HUES64 (cell line): ENCODE measurements at regions not wholly inside any gene's neighbourhood (a gene's known extent, or its start where the extent isn't known, plus 50 kb on each side); places are given as distances from the start of the nearest gene placed in this dataset.
"Not testable (repeated sequence)": the region's sequence is repeated elsewhere in the genome, so short reads cannot be mapped to it uniquely, and the experiment has no call there.

ENCODE experiments used
- H3K27ac ChIP-seq: 2 replicates; pipeline ENCODE4 v1.7.0; 2013; ENCODE audit warnings: low read depth, low read length, inconsistent platforms
- H3K27me3 ChIP-seq: 2 replicates; pipeline ENCODE4 v1.6.1; 2013; ENCODE audit warnings: mild to moderate bottlenecking, low read length; ENCODE audit not compliant: insufficient read depth
- H3K36me3 ChIP-seq: 2 replicates; pipeline ENCODE4 v1.6.1; 2013; ENCODE audit warnings: mild to moderate bottlenecking, low read length; ENCODE audit not compliant: insufficient read depth
- H3K4me1 ChIP-seq: 2 replicates; pipeline ENCODE4 v1.6.1; 2013; ENCODE audit warnings: mild to moderate bottlenecking, low read length, moderate library complexity; ENCODE audit not compliant: insufficient read depth
- H3K4me3 ChIP-seq: 2 replicates; pipeline ENCODE4 v1.5.1; 2013; ENCODE audit warnings: mild to moderate bottlenecking, low read length, moderate library complexity
- H3K9ac ChIP-seq: 2 replicates; pipeline ENCODE4 v1.6.1; 2013; ENCODE audit warnings: mild to moderate bottlenecking, low read depth, low read length
- H3K9me3 ChIP-seq: 2 replicates; pipeline ENCODE4 v1.6.1; 2013; ENCODE audit warnings: low read depth, low read length; ENCODE audit not compliant: insufficient read depth
- WGBS: fragments of 150-250, 120-280 bp; methylation state at CpG from one replicate; pipeline ENCODE4 v1.1.7; 2013; ENCODE audit warnings: missing lambda C conversion rate; 5-methylcytosine and 5-hydroxymethylcytosine counted together

DNA sequence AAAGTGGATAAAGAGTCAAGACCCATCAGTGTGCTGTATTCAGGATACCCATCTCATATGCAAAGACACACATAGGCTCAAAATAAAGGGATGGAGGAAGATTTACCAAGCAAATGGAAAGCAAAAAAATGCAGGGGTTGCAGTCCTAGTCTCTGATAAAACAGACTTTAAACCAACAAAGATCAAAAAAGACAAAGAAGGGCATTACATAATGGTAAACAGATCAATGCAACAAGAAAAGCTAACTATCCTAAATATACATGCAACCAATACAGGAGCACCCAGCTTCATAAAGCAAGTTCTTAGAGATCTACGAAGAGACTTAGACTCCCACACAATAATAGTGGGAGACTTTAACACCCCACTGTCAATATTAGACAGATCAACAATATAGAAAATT lies 66.7 kb upstream of the LIPC start:
- H3K27me3 ChIP-seq, H3K9me3 ChIP-seq, H3K36me3 ChIP-seq, H3K4me1 ChIP-seq, H3K4me3 ChIP-seq, H3K27ac ChIP-seq, H3K9ac ChIP-seq: not testable (repeated sequence)
- WGBS, result 85% methylated on average over 1 of the region's 1 CpG

DNA sequence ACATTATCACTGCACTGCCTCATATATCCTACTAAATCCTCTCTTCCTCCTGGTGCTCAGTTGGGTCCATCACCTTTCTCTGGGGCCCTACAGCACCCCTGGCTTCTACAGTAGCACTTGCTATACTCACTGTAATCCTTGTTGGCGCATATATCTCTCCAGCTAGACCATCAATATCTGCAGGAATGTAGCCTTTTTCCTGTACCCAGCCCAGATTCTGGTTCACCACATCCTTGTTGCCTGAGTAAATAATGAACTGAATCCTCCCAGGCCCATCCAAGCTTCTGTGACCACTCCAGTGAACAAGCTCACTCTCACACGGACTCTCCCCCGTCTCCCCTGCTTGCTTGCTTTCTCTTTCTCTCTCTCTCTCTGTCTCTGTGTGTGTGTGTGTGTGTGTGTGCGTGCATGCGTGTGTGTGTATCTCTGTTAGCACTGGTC lies 62.5 kb upstream of the LIPC start:
- Histone ChIP-seq H3K9ac (no peak overlapping the region), H3K4me1 (no peaks in the 10 kb centered on the region), H3K9me3 (peaks cover 23% of the 10 kb centered on the region), H3K4me3 (no peak overlapping the region), H3K36me3 (no peaks in the 10 kb centered on the region), H3K27ac (no peak overlapping the region), H3K27me3 (no peaks in the 10 kb centered on the region)
- WGBS, result 87% methylated on average over 2 of the region's 5 CpGs

DNA sequence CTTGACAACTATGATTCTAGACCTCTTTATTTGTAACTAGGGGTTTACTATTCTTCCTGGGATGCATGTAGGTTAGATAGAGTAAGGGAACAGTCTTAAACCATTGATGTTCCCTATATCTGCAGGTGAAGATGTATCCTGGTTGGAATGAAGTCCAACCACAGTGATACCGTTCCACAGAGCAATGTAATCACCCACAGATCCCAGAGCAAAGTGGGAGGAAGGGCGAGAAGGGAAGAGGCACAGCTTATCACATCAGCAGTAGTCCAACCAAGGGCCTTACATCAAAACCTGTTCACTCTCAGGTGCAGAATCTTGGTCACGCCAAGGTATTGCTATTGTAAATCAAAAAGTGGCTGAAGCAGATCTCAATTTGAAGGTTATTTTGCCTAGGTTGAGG lies 61.8 kb upstream of the LIPC start:
- 92% methylated on average over 3 of the region's 3 CpGs for WGBS
- Histone ChIP-seq H3K36me3 (no peaks in the 10 kb centered on the region), H3K9me3 (peaks cover 23% of the 10 kb centered on the region), H3K27me3 (no peaks in the 10 kb centered on the region), H3K4me3 (no peak overlapping the region), H3K4me1 (no peaks in the 10 kb centered on the region), H3K27ac (no peak overlapping the region), H3K9ac (no peak overlapping the region)

DNA sequence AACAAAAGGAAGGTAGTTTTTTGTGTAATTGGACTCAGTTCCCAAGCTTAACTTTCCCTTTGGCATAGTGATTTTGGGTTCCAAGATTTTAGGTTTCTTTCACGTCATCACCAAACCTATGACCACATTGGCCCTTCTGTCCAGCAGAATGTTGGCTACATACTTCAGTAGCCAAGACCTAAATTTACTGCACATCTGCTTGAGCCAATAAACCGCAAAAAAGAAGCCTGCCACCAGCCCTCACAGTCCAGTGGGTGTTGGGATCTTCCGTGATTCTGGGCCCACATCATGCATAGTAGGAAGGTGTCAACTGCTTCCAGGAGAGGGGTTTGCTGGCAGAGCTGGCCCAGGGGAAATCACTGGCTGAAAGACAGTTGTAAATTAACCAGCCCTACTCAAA lies 57.6 kb upstream of the LIPC start:
- 91% methylated on average over 3 of the region's 3 CpGs for WGBS
- Histone ChIP-seq H3K27ac (no peak overlapping the region), H3K27me3 (no peaks in the 10 kb centered on the region), H3K9ac (no peak overlapping the region), H3K4me1 (no peaks in the 10 kb centered on the region), H3K9me3 (peaks cover 23% of the 10 kb centered on the region), H3K36me3 (no peaks in the 10 kb centered on the region), H3K4me3 (no peak overlapping the region)

DNA sequence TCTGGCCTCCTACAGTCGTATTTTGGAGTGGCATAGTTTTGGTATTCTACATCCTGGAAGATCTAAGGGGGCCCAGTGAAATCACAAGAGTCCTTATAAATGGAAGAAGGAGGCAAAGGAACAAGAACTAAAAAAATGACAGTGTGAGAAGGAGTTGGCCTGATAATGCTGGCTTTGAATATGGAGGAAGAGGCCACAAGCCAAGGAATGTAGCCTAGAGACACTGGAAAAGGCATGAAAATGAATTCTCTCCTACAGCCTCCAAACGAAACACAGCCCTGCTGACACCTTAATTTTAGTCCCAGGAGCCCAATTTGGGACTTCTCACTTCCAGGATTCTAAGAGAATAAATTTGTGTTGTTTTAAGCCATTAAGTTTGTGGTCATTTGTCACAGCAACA lies 54.6 kb upstream of the LIPC start:
- 87% methylated on average over 2 of the region's 2 CpGs for WGBS

DNA sequence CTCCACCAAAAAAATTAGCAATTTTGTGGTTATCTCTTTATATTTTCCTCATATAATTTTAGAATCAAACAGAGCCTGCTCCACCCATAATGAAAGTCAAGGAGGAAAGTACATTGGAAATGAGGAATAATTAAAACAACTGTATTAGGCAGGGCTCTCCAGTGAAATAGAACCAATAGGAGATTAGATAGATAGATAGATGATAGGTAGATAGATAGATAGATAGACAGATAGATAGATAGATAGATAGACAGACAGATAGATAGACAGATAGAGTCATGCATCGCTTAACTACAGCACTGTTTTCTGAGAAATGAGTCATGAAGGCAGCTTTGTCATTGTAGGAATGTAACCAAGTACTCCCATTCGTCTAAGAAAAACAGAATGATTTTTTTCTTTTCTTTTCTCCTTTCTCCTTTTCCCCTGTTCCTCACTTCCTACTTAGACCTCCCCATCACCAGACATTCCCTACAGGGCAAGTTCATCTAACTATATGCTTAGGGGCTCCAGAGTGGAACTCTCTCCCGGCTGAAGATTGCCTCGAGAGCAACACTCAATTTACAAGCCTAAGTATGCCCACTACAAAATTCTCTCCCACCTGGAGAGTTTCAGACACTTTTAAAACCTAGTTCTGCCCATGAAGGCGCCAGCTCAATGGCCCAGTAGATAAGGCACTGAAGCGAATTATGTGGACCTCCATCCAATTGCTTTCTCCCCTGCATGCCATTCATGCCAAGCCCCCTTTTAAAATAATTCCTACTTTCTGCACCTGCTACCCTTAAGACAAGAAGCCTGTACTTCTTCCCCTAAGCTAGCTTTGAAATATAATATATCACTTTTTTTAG lies 53.3 kb upstream of the LIPC start:
- H3K36me3 ChIP-seq, result no peaks in the 10 kb centered on the region
- H3K4me1 ChIP-seq, result peaks cover 3% of the 10 kb centered on the region
- no peak overlapping the region for H3K4me3 ChIP-seq
- H3K9me3 ChIP-seq, result no peaks in the 10 kb centered on the region
- no peak overlapping the region for H3K27ac ChIP-seq
- H3K9ac ChIP-seq, result no peak overlapping the region
- no peaks in the 10 kb centered on the region for H3K27me3 ChIP-seq
- WGBS, result 88% methylated on average over 6 of the region's 6 CpGs

More for the DNA sequence above, 54.6 kb upstream of the LIPC start:
- no peak overlapping the region for H3K4me3 ChIP-seq
- H3K4me1 ChIP-seq, result no peaks in the 10 kb centered on the region
- H3K27ac ChIP-seq, result no peak overlapping the region
- H3K36me3 ChIP-seq, result no peaks in the 10 kb centered on the region
- peaks cover 10% of the 10 kb centered on the region for H3K9me3 ChIP-seq
- no peaks in the 10 kb centered on the region for H3K27me3 ChIP-seq
- H3K9ac ChIP-seq, result no peak overlapping the region

DNA sequence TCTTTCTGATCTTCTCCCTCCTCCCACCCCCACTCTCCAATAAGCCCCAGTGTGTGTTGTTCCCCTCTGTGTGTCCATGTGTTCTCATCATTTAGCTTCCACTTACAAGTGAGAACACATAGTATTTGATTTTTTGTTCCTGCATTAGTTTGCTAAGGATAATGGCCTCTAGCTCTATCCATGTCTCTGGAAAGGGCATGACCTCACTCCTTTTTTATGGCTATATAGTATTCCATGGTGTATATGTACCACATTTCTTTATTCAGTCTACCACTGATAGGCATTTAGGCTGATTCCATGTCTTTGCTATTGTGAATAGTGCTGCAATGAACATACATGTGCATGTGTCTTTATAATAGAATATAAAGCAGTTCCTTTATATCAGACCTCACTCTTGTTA lies 52.3 kb upstream of the LIPC start:
- not testable (repeated sequence) for H3K9me3 ChIP-seq, H3K4me1 ChIP-seq, H3K9ac ChIP-seq, H3K36me3 ChIP-seq, H3K4me3 ChIP-seq, H3K27ac ChIP-seq, H3K27me3 ChIP-seq

DNA sequence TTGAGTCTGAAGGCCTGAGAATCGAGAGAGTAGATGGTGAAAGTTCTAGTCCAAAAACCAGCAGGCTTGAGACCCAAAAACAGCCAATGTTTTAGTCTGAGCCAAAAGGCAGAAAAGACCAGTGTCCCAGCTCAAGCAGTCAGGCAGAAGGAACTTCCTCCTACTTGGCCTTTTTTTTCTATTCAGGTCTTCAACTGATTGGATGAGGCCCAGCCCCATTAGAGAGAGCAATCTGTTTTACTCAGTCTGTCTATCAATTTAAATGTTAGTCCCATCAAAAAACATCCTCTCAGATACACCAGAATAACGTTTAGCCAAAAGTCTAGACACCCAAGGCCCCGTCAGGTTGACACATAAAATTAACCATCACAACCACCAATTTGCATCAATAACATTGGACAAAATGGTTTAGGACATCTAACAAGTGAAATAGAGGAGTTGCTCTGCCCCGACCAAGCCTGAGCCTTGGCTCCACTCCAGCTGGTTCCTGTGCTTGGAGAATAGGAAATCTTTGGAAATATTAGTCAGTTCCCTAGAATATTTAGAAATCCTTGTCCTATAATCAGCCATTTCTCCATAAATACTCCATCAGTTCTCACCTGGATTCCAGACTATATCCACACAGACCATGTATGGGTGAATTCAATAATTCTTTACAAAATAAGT lies 51.4 kb upstream of the LIPC start:
- Histone ChIP-seq H3K4me3 (no peak overlapping the region), H3K27me3 (no peaks in the 10 kb centered on the region), H3K9ac (no peak overlapping the region), H3K36me3 (no peaks in the 10 kb centered on the region), H3K9me3 (no peaks in the 10 kb centered on the region), H3K4me1 (peaks cover 5% of the 10 kb centered on the region), H3K27ac (no peak overlapping the region)
- 92% methylated on average over 4 of the region's 4 CpGs for WGBS

DNA sequence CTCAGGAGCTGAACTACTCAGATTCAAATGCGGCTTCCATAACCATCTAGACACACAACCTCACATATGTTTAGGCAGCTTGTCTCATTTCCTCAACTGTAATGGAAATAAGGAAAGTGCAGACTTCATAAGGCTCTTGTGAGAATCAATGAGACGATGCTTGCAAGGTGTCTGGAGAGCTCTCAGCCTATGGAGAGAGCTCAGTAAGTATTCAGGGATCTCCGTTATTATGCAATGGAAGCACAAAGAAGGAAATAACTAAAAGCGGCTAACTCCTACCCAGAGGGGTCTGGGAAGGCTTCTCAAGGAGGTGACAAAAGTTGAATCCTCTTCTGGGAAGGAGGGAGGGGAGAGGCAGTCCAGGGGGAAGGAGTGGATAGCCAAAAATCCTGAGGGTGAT lies 50.1 kb upstream of the LIPC start:
- H3K36me3 ChIP-seq, result no peaks in the 10 kb centered on the region
- no peaks in the 10 kb centered on the region for H3K9me3 ChIP-seq
- no peak overlapping the region for H3K4me3 ChIP-seq
- H3K9ac ChIP-seq, result no peak overlapping the region
- 76% methylated on average over 4 of the region's 4 CpGs for WGBS
- peaks cover 5% of the 10 kb centered on the region for H3K4me1 ChIP-seq
- H3K27me3 ChIP-seq, result no peaks in the 10 kb centered on the region
- H3K27ac ChIP-seq, result no peak overlapping the region
